ENCODE measurements at regions not wholly inside any gene's neighbourhood (a gene's known extent, or its start where the extent isn't known, plus 50 kb on each side); places are given as distances from the start of the nearest gene placed in this dataset.

DNA sequence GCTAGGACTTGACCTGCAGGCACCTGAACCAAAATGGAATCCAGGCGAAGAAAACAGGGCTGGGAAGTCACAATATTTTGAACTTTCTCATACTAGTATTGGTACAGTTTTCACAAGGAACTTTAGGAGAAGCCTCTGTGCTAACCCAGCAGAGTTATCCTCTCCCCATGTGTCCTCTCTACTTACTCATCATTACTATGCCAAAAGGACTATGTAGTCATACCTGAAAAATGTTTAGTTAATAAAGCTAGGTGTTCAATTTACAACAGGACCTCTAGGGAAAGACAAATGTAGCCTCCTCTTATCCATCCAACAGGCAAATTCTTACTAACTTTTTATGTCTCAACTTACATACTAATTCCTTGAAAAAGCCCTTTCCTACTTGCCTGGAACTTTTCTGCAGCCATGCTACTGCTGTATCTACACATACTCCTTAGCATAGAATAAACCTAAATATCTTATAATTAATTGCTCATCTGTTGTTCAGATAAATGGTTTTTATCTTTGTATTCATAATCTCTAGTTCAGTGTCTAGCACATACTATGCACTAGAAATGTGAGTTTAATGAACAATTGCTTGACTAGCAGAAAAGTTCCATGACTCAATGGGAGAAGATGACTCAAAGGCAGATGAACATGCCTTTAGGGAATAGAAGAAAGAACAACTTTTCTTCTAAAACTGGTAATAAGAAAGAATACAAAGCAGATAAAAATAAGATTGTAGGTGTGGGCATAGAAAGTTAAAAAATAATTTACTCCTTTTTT is 215.5 kb upstream of the VEGFC start:
- Mint-ChIP-seq H3K27me3 (no peaks in the 10 kb centered on the region), H3K36me3 (ENCODE audit: low read depth) (no peaks in the 10 kb centered on the region), H3K4me3 (no peak overlapping the region), H3K27ac (no peak overlapping the region), H3K9me3 (peaks cover 6% of the 10 kb centered on the region), H3K4me1 (no peaks in the 10 kb centered on the region)
- ATAC-seq (ENCODE audit: low read depth) (no peak), DNase-seq (no peak)
- TF ChIP-seq CTCF (IDR thresholded peaks at IDR 0.05): no peak
- intact Hi-C loops (cut with micrococcal nuclease): no loop called here
- POLR2A ChIA-PET: no interaction called here
- CTCF ChIA-PET: no interaction called here

DNA sequence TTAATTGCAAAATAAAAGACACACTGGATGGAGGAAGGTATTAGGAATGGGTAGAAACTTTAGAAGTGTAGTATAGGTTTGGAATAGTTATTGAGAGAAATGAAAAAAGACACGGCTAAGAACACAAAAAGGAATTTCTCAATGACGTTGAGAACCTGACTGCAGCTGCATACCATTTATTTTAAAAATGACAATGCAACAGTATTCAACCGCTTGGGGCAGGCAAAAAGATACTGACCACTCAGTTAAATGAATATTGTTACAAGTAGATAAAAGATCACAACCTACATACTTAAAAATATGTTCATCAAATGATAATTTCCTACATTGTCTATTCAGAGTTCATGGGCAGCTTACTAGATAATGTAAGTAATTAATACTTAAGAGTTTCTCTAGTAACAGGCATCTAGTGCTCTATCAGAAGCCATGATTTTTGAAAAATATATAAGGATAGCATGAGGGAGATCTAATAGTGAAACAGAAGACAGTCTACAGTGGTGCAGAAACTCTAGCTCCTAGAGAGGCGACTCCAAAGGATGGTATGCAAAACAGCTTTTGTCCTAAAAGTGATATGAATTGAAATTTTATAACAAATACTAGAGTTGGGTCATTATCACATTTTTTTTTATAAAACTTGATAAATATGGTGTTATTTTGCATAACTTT is 216.2 kb upstream of the VEGFC start:
- CTCF ChIA-PET: no interaction called here
- Mint-ChIP-seq H3K4me1 (no peaks in the 10 kb centered on the region), H3K27me3 (no peaks in the 10 kb centered on the region), H3K4me3 (no peak overlapping the region), H3K36me3 (ENCODE audit: low read depth) (no peaks in the 10 kb centered on the region), H3K9me3 (peaks cover 7% of the 10 kb centered on the region), H3K27ac (no peak overlapping the region)
- TF ChIP-seq CTCF (IDR thresholded peaks at IDR 0.05): no peak
- no peak for DNase-seq
- ATAC-seq (ENCODE audit: low read depth): no peak
- POLR2A ChIA-PET: no interaction called here
- intact Hi-C loops (cut with micrococcal nuclease): no loop called here

- H3K4me3 Mint-ChIP-seq: no peak overlapping the region
- intact Hi-C loops (cut with micrococcal nuclease): no loop called here
- ATAC-seq (ENCODE audit: low read depth) (no peak), DNase-seq (no peak)
- peaks cover 5% of the 10 kb centered on the region for H3K9me3 Mint-ChIP-seq
- ChIA-PET CTCF (no interaction called here), POLR2A (no interaction called here)
- TF ChIP-seq CTCF (IDR thresholded peaks at IDR 0.05): no peak
- no peaks in the 10 kb centered on the region for H3K36me3 Mint-ChIP-seq (ENCODE audit: low read depth)
- H3K27ac Mint-ChIP-seq: no peak overlapping the region
- no peaks in the 10 kb centered on the region for H3K27me3 Mint-ChIP-seq
- H3K4me1 Mint-ChIP-seq: no peaks in the 10 kb centered on the region
Measured at GRCh38 chr4:177010418-177010817, 217.7 kb upstream of the VEGFC start.

- intact Hi-C loops (cut with micrococcal nuclease): no loop called here
- Mint-ChIP-seq H3K27ac (no peak overlapping the region), H3K27me3 (no peaks in the 10 kb centered on the region), H3K36me3 (ENCODE audit: low read depth) (no peaks in the 10 kb centered on the region), H3K4me3 (no peak overlapping the region), H3K4me1 (no peaks in the 10 kb centered on the region), H3K9me3 (peaks cover 5% of the 10 kb centered on the region)
- no peak for ATAC-seq (ENCODE audit: low read depth)
- no peak for DNase-seq
- ChIA-PET POLR2A (no interaction called here), CTCF (no interaction called here)
- TF ChIP-seq CTCF (IDR thresholded peaks at IDR 0.05): no peak
Measured at GRCh38 chr4:177012918-177013545, 220.3 kb upstream of the VEGFC start.

DNA sequence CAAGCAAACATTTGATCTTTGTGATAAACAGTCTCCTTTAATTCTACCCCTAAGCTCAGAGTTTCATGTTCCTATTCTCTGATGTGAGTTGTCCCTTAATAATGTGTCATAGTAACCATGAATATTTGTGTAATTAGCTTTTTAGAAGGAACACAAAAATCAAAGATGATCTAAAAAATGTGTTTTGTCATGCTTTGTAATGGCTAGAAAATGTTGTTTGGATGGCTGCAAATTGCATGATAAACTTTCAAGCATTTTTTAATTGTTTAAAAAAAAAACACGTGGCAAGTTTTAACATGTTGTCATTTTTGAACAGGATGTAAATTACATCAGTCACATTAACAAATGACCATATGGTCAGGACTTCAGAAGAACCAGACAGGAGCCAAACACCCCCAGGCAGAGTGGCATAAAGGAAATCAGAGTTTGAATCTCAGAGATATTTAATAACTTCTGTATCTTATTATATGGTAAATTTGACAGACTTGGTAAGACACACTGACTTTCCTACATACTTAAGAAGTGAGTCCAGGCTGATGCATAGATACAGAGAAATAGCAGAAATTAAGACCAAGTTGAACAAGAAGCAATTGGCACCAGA is 223.9 kb upstream of the VEGFC start:
- CTCF ChIA-PET: no interaction called here
- peaks cover 7% of the 10 kb centered on the region for H3K9me3 Mint-ChIP-seq
- DNase-seq (no peak), ATAC-seq (ENCODE audit: low read depth) (no peak)
- intact Hi-C loops (cut with micrococcal nuclease): no loop called here
- H3K4me1 Mint-ChIP-seq: no peaks in the 10 kb centered on the region
- no peak overlapping the region for H3K4me3 Mint-ChIP-seq
- no peaks in the 10 kb centered on the region for H3K36me3 Mint-ChIP-seq (ENCODE audit: low read depth)
- H3K27ac Mint-ChIP-seq: no peak overlapping the region
- POLR2A ChIA-PET: no interaction called here
- TF ChIP-seq CTCF (IDR thresholded peaks at IDR 0.05): no peak
- no peaks in the 10 kb centered on the region for H3K27me3 Mint-ChIP-seq
